Jurkat, Clone E6-1 (cell line): ENCODE measurements at regions not wholly inside any gene's neighbourhood (a gene's known extent, or its start where the extent isn't known, plus 50 kb on each side); places are given as distances from the start of the nearest gene placed in this dataset.
"Not testable (repeated sequence)": the region's sequence is repeated elsewhere in the genome, so short reads cannot be mapped to it uniquely, and the experiment has no call there.

Source experiments
- DNase-seq: peaks from one replicate; pipeline ENCODE4 v3.0.0-alpha.2; 2011; ENCODE audit warnings: low read depth, low spot score
- H3K4me3 ChIP-seq: 2 replicates; pipeline ENCODE4 v1.5.1; 2011; ENCODE audit warnings: mild to moderate bottlenecking, low read length, control low read depth, moderate library complexity

GRCh38 chr11:96506041-96506440 lies 116.2 kb downstream of the JRKL start:
- DNase-seq, result no peak
- H3K4me3 ChIP-seq, result no peak overlapping the region

GRCh38 chr11:96506953-96507354 lies 117.1 kb downstream of the JRKL start:
- no peak for DNase-seq
- H3K4me3 ChIP-seq, result no peak overlapping the region

GRCh38 chr11:96508861-96509260 lies 119.0 kb downstream of the JRKL start:
- no peak for DNase-seq
- no peak overlapping the region for H3K4me3 ChIP-seq

- no peak for DNase-seq
- H3K4me3 ChIP-seq, result no peak overlapping the region
These were observed 131.1 kb downstream of the JRKL start for GRCh38 chr11:96520939-96521338.

GRCh38 chr11:96523656-96524055 lies 133.8 kb downstream of the JRKL start:
- no peak for DNase-seq
- H3K4me3 ChIP-seq, result no peak overlapping the region

GRCh38 chr11:96524475-96524874 lies 134.7 kb downstream of the JRKL start:
- no peak overlapping the region for H3K4me3 ChIP-seq
- no peak for DNase-seq

- H3K4me3 ChIP-seq, result no peak overlapping the region
- no peak for DNase-seq
These were observed 140.7 kb downstream of the JRKL start for GRCh38 chr11:96530473-96530872.

- DNase-seq, result no peak
- H3K4me3 ChIP-seq, result no peak overlapping the region
These were observed 148.3 kb downstream of the JRKL start for GRCh38 chr11:96538104-96538503.

GRCh38 chr11:96538622-96539021 lies 148.8 kb downstream of the JRKL start:
- DNase-seq, result no peak
- no peak overlapping the region for H3K4me3 ChIP-seq

GRCh38 chr11:96540875-96541274 lies 151.1 kb downstream of the JRKL start:
- no peak overlapping the region for H3K4me3 ChIP-seq
- no peak for DNase-seq

- no peak overlapping the region for H3K4me3 ChIP-seq
- no peak for DNase-seq
These were observed 153.4 kb downstream of the JRKL start for GRCh38 chr11:96543177-96543576.

GRCh38 chr11:96545192-96545591 lies 155.4 kb downstream of the JRKL start:
- DNase-seq, H3K4me3 ChIP-seq: not testable (repeated sequence)

GRCh38 chr11:96551136-96551535 lies 161.3 kb downstream of the JRKL start:
- H3K4me3 ChIP-seq, result no peak overlapping the region
- DNase-seq, result no peak

- no peak overlapping the region for H3K4me3 ChIP-seq
- no peak for DNase-seq
These were observed 164.5 kb downstream of the JRKL start for GRCh38 chr11:96554236-96554820.

GRCh38 chr11:96555826-96556225 lies 166.0 kb downstream of the JRKL start:
- not testable (repeated sequence) for DNase-seq

GRCh38 chr11:96560727-96561126 lies 170.9 kb downstream of the JRKL start:
- not testable (repeated sequence) for H3K4me3 ChIP-seq, DNase-seq

More at GRCh38 chr11:96555826-96556225, 166.0 kb downstream of the JRKL start:
- H3K4me3 ChIP-seq, result not testable (repeated sequence)

- DNase-seq, result no peak
- H3K4me3 ChIP-seq, result no peak overlapping the region
These were observed 177.4 kb downstream of the JRKL start for GRCh38 chr11:96567176-96567575.

GRCh38 chr11:96567667-96568066 lies 177.9 kb downstream of the JRKL start:
- no peak for DNase-seq
- no peak overlapping the region for H3K4me3 ChIP-seq

- no peak overlapping the region for H3K4me3 ChIP-seq
- no peak for DNase-seq
These were observed 186.6 kb downstream of the JRKL start for GRCh38 chr11:96576383-96576782.

GRCh38 chr11:96578379-96578778 lies 188.6 kb downstream of the JRKL start:
- DNase-seq, result no peak
- H3K4me3 ChIP-seq, result no peak overlapping the region

GRCh38 chr11:96579656-96580055 lies 189.8 kb downstream of the JRKL start:
- H3K4me3 ChIP-seq, result no peak overlapping the region
- DNase-seq, result no peak
